ENCODE measurements at regions not wholly inside any gene's neighbourhood (a gene's known extent, or its start where the extent isn't known, plus 50 kb on each side); places are given as distances from the start of the nearest gene placed in this dataset.

- no peak for TF ChIP-seq GABPA (IDR thresholded peaks at IDR 0.05; ENCODE audit: low read depth)
- TF ChIP-seq, protein P1, sequence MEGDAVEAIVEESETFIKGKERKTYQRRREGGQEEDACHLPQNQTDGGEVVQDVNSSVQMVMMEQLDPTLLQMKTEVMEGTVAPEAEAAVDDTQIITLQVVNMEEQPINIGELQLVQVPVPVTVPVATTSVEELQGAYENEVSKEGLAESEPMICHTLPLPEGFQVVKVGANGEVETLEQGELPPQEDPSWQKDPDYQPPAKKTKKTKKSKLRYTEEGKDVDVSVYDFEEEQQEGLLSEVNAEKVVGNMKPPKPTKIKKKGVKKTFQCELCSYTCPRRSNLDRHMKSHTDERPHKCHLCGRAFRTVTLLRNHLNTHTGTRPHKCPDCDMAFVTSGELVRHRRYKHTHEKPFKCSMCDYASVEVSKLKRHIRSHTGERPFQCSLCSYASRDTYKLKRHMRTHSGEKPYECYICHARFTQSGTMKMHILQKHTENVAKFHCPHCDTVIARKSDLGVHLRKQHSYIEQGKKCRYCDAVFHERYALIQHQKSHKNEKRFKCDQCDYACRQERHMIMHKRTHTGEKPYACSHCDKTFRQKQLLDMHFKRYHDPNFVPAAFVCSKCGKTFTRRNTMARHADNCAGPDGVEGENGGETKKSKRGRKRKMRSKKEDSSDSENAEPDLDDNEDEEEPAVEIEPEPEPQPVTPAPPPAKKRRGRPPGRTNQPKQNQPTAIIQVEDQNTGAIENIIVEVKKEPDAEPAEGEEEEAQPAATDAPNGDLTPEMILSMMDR (IDR thresholded peaks at IDR 0.05; ENCODE audit: insufficient read depth, low read length), result no peak
These were observed 334.4 kb upstream of the THRB start for GRCh38 chr3:24829011-24829581.
